ENCODE measurements at regions not wholly inside any gene's neighbourhood (a gene's known extent, or its start where the extent isn't known, plus 50 kb on each side); places are given as distances from the start of the nearest gene placed in this dataset.
"Not testable (repeated sequence)": the region's sequence is repeated elsewhere in the genome, so short reads cannot be mapped to it uniquely, and the experiment has no call there.

DNA sequence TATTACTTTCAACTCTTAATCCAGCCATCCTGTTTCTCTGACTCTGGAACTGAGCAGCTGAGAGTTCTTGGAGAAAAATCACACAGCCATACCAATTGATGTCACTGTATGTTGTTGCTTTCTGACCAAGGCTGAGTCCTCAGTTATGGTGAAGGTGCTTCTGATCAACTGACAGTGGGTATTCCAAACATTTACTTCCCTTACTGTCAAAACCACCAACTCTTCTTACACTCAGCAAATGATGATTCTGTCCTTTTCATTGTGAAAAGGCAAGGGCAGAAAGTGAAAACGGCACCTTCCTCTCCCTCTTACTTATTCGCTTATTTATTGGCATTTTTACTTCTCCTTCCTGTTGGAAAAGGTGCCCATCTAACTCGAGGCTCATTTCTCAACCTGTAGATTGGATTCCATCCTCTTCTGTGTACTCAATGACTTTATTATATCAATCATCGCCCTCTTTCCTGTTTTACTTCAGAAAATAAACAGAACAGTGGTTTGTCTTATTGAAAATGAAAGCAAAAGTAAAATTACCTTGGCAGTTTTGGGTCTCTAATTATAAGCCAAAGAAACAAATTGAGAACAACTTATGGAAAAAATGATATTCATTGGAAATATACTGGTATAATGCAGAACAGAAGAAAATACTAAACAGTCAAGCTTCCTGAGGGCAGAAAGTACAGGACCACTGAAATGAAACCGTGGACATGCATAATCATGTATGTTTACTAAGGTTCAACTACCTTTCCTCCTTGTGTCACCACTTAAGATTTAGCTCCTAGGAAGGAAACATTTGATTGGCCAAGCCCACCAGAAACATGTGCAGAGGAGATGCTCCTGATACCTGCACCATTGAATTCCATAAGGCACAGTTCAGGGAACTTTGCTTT lies 104.5 kb upstream of the CHD1 start:
- no peak overlapping the region; the same call in 1 of the 2 replicates for H3K4me3 ChIP-seq
- no peak overlapping the region for H3K27ac ChIP-seq
- H3K9me3 ChIP-seq (ENCODE audit: low read depth, low read length), result no peaks in the 10 kb centered on the region
- no peaks in the 10 kb centered on the region for H3K36me3 ChIP-seq (ENCODE audit: insufficient read depth, low read length)
- TF ChIP-seq FOXP2 (optimal IDR thresholded peaks at IDR 0.05; ENCODE audit: control extremely low read depth, extremely low read length, insufficient read depth), result no peak
- no peak for TF ChIP-seq POLR2AphosphoS5 (IDR thresholded peaks at IDR 0.05; ENCODE audit: borderline replicate concordance, low read depth, low read length)
- TF ChIP-seq EZH2 (IDR thresholded peaks at IDR 0.05), result no peak
- H3K9ac ChIP-seq (ENCODE audit: insufficient read length), result no peak overlapping the region
- DNase-seq (ENCODE audit: low read depth, low spot score), result no peak

DNA sequence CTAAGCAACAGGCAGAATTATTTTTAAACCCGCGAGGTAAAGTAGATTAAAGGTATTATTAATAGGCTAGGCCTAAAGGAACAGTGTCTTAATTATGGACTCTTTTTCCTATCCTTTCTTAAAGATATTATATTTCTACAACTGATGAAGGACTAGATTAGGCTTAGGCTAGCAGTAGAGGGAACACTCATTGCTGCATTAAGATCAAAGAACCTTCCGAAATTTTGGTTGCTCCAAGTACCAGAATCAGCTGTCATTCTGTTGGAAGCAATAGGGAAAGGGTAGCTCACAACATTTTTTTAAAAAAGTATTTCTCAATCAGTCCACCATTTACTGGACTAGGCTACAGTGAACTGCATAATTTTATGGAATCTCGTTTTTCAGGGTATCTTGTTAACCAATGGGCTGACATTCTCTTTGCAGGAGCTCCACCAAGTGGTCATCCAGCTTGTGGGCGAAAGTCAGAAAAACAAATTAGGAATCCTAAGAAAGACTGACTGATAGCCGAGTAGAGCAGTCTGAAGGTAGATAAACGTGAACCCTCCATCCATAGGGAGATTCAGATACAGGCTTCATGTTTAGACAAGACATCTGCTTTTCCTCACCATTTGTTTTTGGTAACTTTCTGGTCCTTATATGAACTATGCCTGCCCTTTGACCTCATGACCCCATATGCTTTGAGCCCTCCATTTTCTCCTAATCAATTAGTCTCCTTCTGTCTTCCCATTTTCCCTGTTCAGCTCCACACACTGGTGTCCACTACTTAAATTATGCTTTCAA lies 103.6 kb upstream of the CHD1 start:
- Histone ChIP-seq H3K27ac (no peak overlapping the region), H3K36me3 (ENCODE audit: insufficient read depth, low read length) (no peaks in the 10 kb centered on the region), H3K9ac (ENCODE audit: insufficient read length) (no peak overlapping the region), H3K4me3 (no peak overlapping the region), H3K9me3 (ENCODE audit: low read depth, low read length) (no peaks in the 10 kb centered on the region)
- DNase-seq (ENCODE audit: low read depth, low spot score), result no peak
- TF ChIP-seq FOXP2 (optimal IDR thresholded peaks at IDR 0.05; ENCODE audit: control extremely low read depth, extremely low read length, insufficient read depth), result no peak
- TF ChIP-seq POLR2AphosphoS5 (IDR thresholded peaks at IDR 0.05; ENCODE audit: borderline replicate concordance, low read depth, low read length), result no peak
- TF ChIP-seq EZH2 (IDR thresholded peaks at IDR 0.05), result no peak

DNA sequence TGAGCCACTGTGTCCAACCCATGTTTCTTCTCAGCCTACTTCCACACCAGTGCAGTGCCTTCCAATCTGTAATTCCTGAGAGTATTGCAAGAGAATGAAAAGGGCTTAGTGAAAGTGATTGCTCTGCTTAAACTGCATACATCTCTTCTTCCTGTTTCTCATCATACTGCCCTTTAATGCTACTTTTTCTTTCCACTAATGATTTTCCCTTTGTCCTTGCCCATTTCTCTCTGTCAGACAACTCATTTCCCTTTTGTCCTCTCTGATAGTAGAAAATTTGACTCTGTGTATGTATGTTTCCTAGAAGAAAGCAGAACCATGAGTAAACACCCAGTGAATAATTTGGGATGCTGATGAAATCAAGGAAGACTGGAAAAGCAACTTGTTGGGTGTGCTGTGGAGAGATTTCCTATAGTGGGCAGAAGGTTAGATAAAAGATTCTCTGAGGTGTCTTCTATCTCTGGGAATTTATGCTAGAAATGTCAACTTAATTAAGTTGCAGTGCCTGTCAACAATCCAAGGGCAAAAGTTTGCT lies 102.2 kb upstream of the CHD1 start:
- no peak overlapping the region for H3K9ac ChIP-seq (ENCODE audit: insufficient read length)
- no peak overlapping the region for H3K4me3 ChIP-seq
- no peak for DNase-seq (ENCODE audit: low read depth, low spot score)
- TF ChIP-seq FOXP2 (optimal IDR thresholded peaks at IDR 0.05; ENCODE audit: control extremely low read depth, extremely low read length, insufficient read depth) (no peak), EZH2 (IDR thresholded peaks at IDR 0.05) (no peak), POLR2AphosphoS5 (IDR thresholded peaks at IDR 0.05; ENCODE audit: borderline replicate concordance, low read depth, low read length) (no peak)
- no peaks in the 10 kb centered on the region for H3K9me3 ChIP-seq (ENCODE audit: low read depth, low read length)
- no peaks in the 10 kb centered on the region for H3K36me3 ChIP-seq (ENCODE audit: insufficient read depth, low read length)
- no peak overlapping the region for H3K27ac ChIP-seq

DNA sequence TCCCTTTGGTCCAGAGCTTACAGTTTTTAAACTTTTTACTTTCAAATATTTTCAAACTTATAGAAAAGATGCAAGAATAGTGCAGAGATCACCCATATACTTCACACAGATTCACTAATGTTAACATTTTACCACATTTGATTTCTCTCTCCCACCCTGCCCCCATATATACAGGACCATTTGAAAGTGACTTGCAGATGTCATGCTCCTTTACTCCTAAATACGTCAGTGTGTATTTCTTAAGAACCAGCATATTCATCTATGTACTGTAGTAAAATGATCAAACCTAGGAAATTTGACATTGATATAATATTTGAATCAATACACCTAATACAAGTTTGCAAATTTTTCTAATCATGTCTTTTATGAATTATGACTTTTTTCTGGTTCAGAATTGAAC lies 100.4 kb upstream of the CHD1 start:
- H3K4me3 ChIP-seq, result no peak overlapping the region
- TF ChIP-seq EZH2 (IDR thresholded peaks at IDR 0.05) (no peak), POLR2AphosphoS5 (IDR thresholded peaks at IDR 0.05; ENCODE audit: borderline replicate concordance, low read depth, low read length) (no peak), FOXP2 (optimal IDR thresholded peaks at IDR 0.05; ENCODE audit: control extremely low read depth, extremely low read length, insufficient read depth) (no peak)
- no peak for DNase-seq (ENCODE audit: low read depth, low spot score)
- no peaks in the 10 kb centered on the region for H3K9me3 ChIP-seq (ENCODE audit: low read depth, low read length)
- no peak overlapping the region for H3K9ac ChIP-seq (ENCODE audit: insufficient read length)
- no peaks in the 10 kb centered on the region for H3K36me3 ChIP-seq (ENCODE audit: insufficient read depth, low read length)
- H3K27ac ChIP-seq, result no peak overlapping the region

DNA sequence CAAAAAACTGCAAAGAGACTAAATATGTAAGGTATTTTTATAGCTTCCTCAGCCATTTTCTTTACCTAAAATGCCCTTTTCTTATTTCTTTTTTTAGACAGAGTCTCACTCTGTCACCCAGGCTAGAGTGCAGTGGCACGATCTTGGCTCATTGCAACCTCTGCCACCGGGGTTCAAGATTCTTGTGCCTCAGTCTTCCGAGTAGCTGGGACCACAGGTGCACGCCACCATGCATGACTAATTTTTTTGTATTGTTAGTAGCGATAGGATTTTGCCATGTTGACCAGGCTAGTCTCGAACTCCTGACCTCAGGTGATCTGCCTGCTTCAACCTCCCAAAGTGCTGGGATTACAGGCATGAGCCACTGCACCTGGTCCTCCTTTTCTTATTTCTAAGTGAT lies 99.4 kb upstream of the CHD1 start:
- H3K9ac ChIP-seq (ENCODE audit: insufficient read length); H3K4me3 ChIP-seq; H3K9me3 ChIP-seq (ENCODE audit: low read depth, low read length); DNase-seq (ENCODE audit: low read depth, low spot score); H3K36me3 ChIP-seq (ENCODE audit: insufficient read depth, low read length); H3K27ac ChIP-seq: not testable (repeated sequence)

DNA sequence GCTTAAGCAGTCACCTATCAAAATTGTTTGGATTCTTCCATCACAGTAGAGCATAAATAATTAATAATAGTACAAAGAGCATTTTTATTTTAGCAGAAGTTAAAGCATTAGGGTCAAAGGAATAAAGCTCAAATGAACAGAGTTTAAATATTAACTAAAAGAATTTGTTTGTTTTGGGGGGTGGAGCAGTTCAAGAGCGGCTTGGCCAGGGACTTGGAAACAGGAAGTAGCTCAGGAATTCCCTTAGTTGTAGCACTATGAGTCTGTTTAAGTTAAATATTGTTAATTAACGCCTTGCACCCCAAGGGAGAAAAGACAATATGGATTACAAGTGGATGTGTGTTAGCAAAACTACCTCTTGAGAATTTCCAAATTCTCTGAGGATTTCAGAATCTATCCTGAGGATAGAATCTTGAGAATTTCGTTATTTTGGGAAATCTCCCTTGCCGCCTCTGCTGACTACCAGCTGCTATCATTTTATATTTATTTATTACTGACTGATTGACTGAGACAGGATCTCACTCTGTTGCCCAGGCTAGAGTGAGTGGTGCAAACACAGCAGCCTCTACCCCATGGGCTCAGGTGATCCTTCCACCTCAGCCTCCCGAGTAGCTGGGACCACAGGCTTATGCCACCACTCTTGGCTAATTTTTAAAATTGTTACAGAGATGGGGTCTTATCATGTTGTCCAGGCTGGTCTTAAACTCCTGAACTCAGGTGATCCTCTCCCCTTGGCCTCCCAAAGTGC lies 96.7 kb upstream of the CHD1 start:
- Histone ChIP-seq H3K27ac (no peak overlapping the region), H3K9me3 (ENCODE audit: low read depth, low read length) (no peaks in the 10 kb centered on the region), H3K36me3 (ENCODE audit: insufficient read depth, low read length) (no peaks in the 10 kb centered on the region), H3K4me3 (no peak overlapping the region), H3K9ac (ENCODE audit: insufficient read length) (no peak overlapping the region)
- DNase-seq (ENCODE audit: low read depth, low spot score), result no peak
- TF ChIP-seq POLR2AphosphoS5 (IDR thresholded peaks at IDR 0.05; ENCODE audit: borderline replicate concordance, low read depth, low read length) (no peak), FOXP2 (optimal IDR thresholded peaks at IDR 0.05; ENCODE audit: control extremely low read depth, extremely low read length, insufficient read depth) (no peak), EZH2 (IDR thresholded peaks at IDR 0.05) (no peak)

DNA sequence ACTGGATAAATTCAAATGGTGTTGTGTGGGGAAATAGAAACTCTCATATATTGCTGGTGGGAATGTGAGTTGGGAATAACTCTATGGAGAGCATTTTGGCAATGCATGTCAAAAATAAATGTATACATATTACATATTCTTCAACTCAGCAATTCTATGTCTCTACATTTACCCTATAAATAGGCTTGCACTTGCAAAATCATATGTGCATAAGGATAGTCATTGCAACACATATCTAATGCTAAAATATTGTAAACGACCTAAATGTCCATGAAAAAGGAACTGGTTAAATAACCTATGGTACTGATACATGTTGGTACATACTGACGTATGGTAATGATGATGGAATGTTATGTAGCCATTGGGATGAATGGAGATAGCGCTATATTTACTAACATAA lies 94.5 kb upstream of the CHD1 start:
- TF ChIP-seq EZH2 (IDR thresholded peaks at IDR 0.05) (no peak), POLR2AphosphoS5 (IDR thresholded peaks at IDR 0.05; ENCODE audit: borderline replicate concordance, low read depth, low read length) (no peak), FOXP2 (optimal IDR thresholded peaks at IDR 0.05; ENCODE audit: control extremely low read depth, extremely low read length, insufficient read depth) (no peak)
- no peak for DNase-seq (ENCODE audit: low read depth, low spot score)
- Histone ChIP-seq H3K9me3 (ENCODE audit: low read depth, low read length) (no peaks in the 10 kb centered on the region), H3K9ac (ENCODE audit: insufficient read length) (no peak overlapping the region), H3K36me3 (ENCODE audit: insufficient read depth, low read length) (no peaks in the 10 kb centered on the region), H3K27ac (no peak overlapping the region), H3K4me3 (no peak overlapping the region)

DNA sequence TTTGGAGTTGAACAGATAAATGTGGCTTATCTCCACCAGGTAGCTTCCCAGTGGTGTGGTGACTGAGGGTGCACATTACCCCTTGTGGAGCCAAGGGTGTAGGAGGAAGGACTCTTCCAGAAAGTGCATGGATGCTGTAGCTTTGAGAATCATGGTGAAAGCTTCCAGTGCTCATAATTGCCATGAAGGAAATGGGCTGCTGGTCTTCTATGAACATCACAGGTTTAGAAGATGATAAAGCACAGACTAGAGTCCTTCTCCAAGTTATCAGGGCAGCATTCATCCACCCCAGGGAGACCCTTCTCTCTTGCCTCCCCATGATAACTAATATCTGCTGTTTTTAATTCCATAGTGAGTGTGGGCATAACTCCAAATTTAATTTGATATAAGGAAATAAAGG lies 93.4 kb upstream of the CHD1 start:
- Histone ChIP-seq H3K36me3 (ENCODE audit: insufficient read depth, low read length) (no peaks in the 10 kb centered on the region), H3K9ac (ENCODE audit: insufficient read length) (no peak overlapping the region), H3K27ac (no peak overlapping the region), H3K9me3 (ENCODE audit: low read depth, low read length) (no peaks in the 10 kb centered on the region), H3K4me3 (no peak overlapping the region)
- TF ChIP-seq FOXP2 (optimal IDR thresholded peaks at IDR 0.05; ENCODE audit: control extremely low read depth, extremely low read length, insufficient read depth) (no peak), POLR2AphosphoS5 (IDR thresholded peaks at IDR 0.05; ENCODE audit: borderline replicate concordance, low read depth, low read length) (no peak), EZH2 (IDR thresholded peaks at IDR 0.05) (no peak)
- no peak for DNase-seq (ENCODE audit: low read depth, low spot score)
